ENCODE measurements at regions not wholly inside any gene's neighbourhood (a gene's known extent, or its start where the extent isn't known, plus 50 kb on each side); places are given as distances from the start of the nearest gene placed in this dataset.
"Not testable (repeated sequence)": the region's sequence is repeated elsewhere in the genome, so short reads cannot be mapped to it uniquely, and the experiment has no call there.

GRCh38 chr14:83711046-83711445, 1818.9 kb upstream of the FLRT2 start:
- Histone ChIP-seq H4K20me1 (ENCODE audit: insufficient read depth, poor library complexity, severe bottlenecking) (no peaks in the 10 kb centered on the region), H3K27me3 (no peaks in the 10 kb centered on the region), H3K27ac (no peak overlapping the region), H2AFZ (no peak overlapping the region), H3K4me2 (no peak overlapping the region), H3K9me3 (ENCODE audit: low read depth) (no peaks in the 10 kb centered on the region), H3K4me3 (no peak overlapping the region), H3K4me1 (ENCODE audit: insufficient read depth) (peaks cover 6% of the 10 kb centered on the region), H3K36me3 (replicated peaks; ENCODE audit: insufficient read depth, low read depth) (no peaks in the 10 kb centered on the region), H3K79me2 (no peaks in the 10 kb centered on the region), H3K9me2 (replicated peaks; ENCODE audit: insufficient read depth) (no peaks in the 10 kb centered on the region)
- TF ChIP-seq CTCF (IDR thresholded peaks at IDR 0.05; ENCODE audit: poor library complexity), result no peak
- WGBS (ENCODE audit: low lambda C conversion rate, missing lambda C conversion rate), result 90% methylated on average over 2 of the region's 2 CpGs
- no peak for DNase-seq (ENCODE audit: low spot score)

- H3K4me3 ChIP-seq, result no peak overlapping the region
- H3K79me2 ChIP-seq, result no peaks in the 10 kb centered on the region
- H3K4me2 ChIP-seq, result no peak overlapping the region
- H3K9me2 ChIP-seq (replicated peaks; ENCODE audit: insufficient read depth), result no peaks in the 10 kb centered on the region
- no peak for DNase-seq (ENCODE audit: low spot score)
- H3K27me3 ChIP-seq, result no peaks in the 10 kb centered on the region
- WGBS (ENCODE audit: low lambda C conversion rate, missing lambda C conversion rate), result 71% methylated on average over 2 of the region's 2 CpGs
- TF ChIP-seq CTCF (IDR thresholded peaks at IDR 0.05; ENCODE audit: poor library complexity) (no peak), EZH2 (IDR thresholded peaks at IDR 0.05; ENCODE audit: borderline replicate concordance) (no peak), EZH2phosphoT487 (IDR thresholded peaks at IDR 0.05; ENCODE audit: low read depth, severe bottlenecking, unreplicated experiment) (no peak)
- no peaks in the 10 kb centered on the region for H3K9me3 ChIP-seq (ENCODE audit: low read depth)
- peaks cover 6% of the 10 kb centered on the region for H3K4me1 ChIP-seq (ENCODE audit: insufficient read depth)
- H3K27ac ChIP-seq, result no peak overlapping the region
- no peaks in the 10 kb centered on the region for H3K36me3 ChIP-seq (replicated peaks; ENCODE audit: insufficient read depth, low read depth)
- H4K20me1 ChIP-seq (ENCODE audit: insufficient read depth, poor library complexity, severe bottlenecking), result no peaks in the 10 kb centered on the region
- H2AFZ ChIP-seq, result no peak overlapping the region
Measured at GRCh38 chr14:83712418-83713129, 1817.4 kb upstream of the FLRT2 start.

- no peak for TF ChIP-seq EZH2phosphoT487 (IDR thresholded peaks at IDR 0.05; ENCODE audit: low read depth, severe bottlenecking, unreplicated experiment)
- TF ChIP-seq CTCF (IDR thresholded peaks at IDR 0.05; ENCODE audit: poor library complexity), result no peak
- no peak for TF ChIP-seq EZH2 (IDR thresholded peaks at IDR 0.05; ENCODE audit: borderline replicate concordance)
- Histone ChIP-seq H4K20me1 (ENCODE audit: insufficient read depth, poor library complexity, severe bottlenecking) (no peaks in the 10 kb centered on the region), H3K4me1 (ENCODE audit: insufficient read depth) (peaks cover 6% of the 10 kb centered on the region), H3K27ac (no peak overlapping the region), H2AFZ (no peak overlapping the region), H3K9me2 (replicated peaks; ENCODE audit: insufficient read depth) (no peaks in the 10 kb centered on the region), H3K27me3 (no peaks in the 10 kb centered on the region), H3K4me3 (no peak overlapping the region), H3K9me3 (ENCODE audit: low read depth) (no peaks in the 10 kb centered on the region), H3K36me3 (replicated peaks; ENCODE audit: insufficient read depth, low read depth) (no peaks in the 10 kb centered on the region), H3K79me2 (no peaks in the 10 kb centered on the region), H3K4me2 (no peak overlapping the region)
- WGBS (ENCODE audit: low lambda C conversion rate, missing lambda C conversion rate), result 65% methylated on average over 2 of the region's 2 CpGs
- DNase-seq (ENCODE audit: low spot score), result no peak
Measured at GRCh38 chr14:83713732-83714131, 1816.2 kb upstream of the FLRT2 start.

GRCh38 chr14:83714151-83714550, 1815.8 kb upstream of the FLRT2 start:
- H3K36me3 ChIP-seq (replicated peaks; ENCODE audit: insufficient read depth, low read depth), result no peaks in the 10 kb centered on the region
- H3K4me1 ChIP-seq (ENCODE audit: insufficient read depth), result peaks cover 6% of the 10 kb centered on the region
- no peaks in the 10 kb centered on the region for H3K27me3 ChIP-seq
- no peak overlapping the region for H3K4me3 ChIP-seq
- H3K9me2 ChIP-seq (replicated peaks; ENCODE audit: insufficient read depth), result no peaks in the 10 kb centered on the region
- TF ChIP-seq EZH2phosphoT487 (IDR thresholded peaks at IDR 0.05; ENCODE audit: low read depth, severe bottlenecking, unreplicated experiment) (no peak), EZH2 (IDR thresholded peaks at IDR 0.05; ENCODE audit: borderline replicate concordance) (no peak), CTCF (IDR thresholded peaks at IDR 0.05; ENCODE audit: poor library complexity) (no peak)
- no peak overlapping the region for H3K27ac ChIP-seq
- no peak overlapping the region for H3K4me2 ChIP-seq
- H4K20me1 ChIP-seq (ENCODE audit: insufficient read depth, poor library complexity, severe bottlenecking), result no peaks in the 10 kb centered on the region
- no peak overlapping the region for H2AFZ ChIP-seq
- H3K9me3 ChIP-seq (ENCODE audit: low read depth), result no peaks in the 10 kb centered on the region
- H3K79me2 ChIP-seq, result no peaks in the 10 kb centered on the region
- no peak for DNase-seq (ENCODE audit: low spot score)

GRCh38 chr14:83719435-83719834, 1810.5 kb upstream of the FLRT2 start:
- H3K36me3 ChIP-seq (replicated peaks; ENCODE audit: insufficient read depth, low read depth); H3K4me3 ChIP-seq; H4K20me1 ChIP-seq (ENCODE audit: insufficient read depth, poor library complexity, severe bottlenecking); H3K4me2 ChIP-seq; H3K27me3 ChIP-seq; H3K4me1 ChIP-seq (ENCODE audit: insufficient read depth); H3K79me2 ChIP-seq; H3K9me3 ChIP-seq (ENCODE audit: low read depth); H3K9me2 ChIP-seq (replicated peaks; ENCODE audit: insufficient read depth); H3K27ac ChIP-seq; DNase-seq (ENCODE audit: low spot score); H2AFZ ChIP-seq: not testable (repeated sequence)
- 96% methylated on average over 12 of the region's 12 CpGs for WGBS (ENCODE audit: low lambda C conversion rate, missing lambda C conversion rate)
